ENCODE measurements at regions not wholly inside any gene's neighbourhood (a gene's known extent, or its start where the extent isn't known, plus 50 kb on each side); places are given as distances from the start of the nearest gene placed in this dataset.
"Not testable (repeated sequence)": the region's sequence is repeated elsewhere in the genome, so short reads cannot be mapped to it uniquely, and the experiment has no call there.

- Histone ChIP-seq H3K27me3 (ENCODE audit: insufficient read depth, poor library complexity, severe bottlenecking) (no peaks in the 10 kb centered on the region), H3K4me3 (replicated peaks; ENCODE audit: insufficient read depth, low read length) (no peak overlapping the region), H3K27ac (replicated peaks) (no peak overlapping the region)
- no peak for TF ChIP-seq REST (IDR thresholded peaks at IDR 0.05; ENCODE audit: insufficient replicate concordance, low read depth)
- no peak for TF ChIP-seq GABPA (IDR thresholded peaks at IDR 0.05; ENCODE audit: low read depth)
- no peak for TF ChIP-seq POLR2AphosphoS5 (IDR thresholded peaks at IDR 0.05; ENCODE audit: low read depth)
- TF ChIP-seq CTCF (IDR thresholded peaks at IDR 0.05; ENCODE audit: insufficient read depth, low read length) = no peak
- TF ChIP-seq SPI1 (IDR thresholded peaks at IDR 0.05; ENCODE audit: borderline replicate concordance, low read depth) = no peak
- DNase-seq (ENCODE audit: low read depth in 1 of 2, low spot score in 1 of 2) = no peak
These were observed 440.5 kb upstream of the CBLB start for GRCh38 chr3:106309274-106309673.

GRCh38 chr3:106309798-106310197, 441.0 kb upstream of the CBLB start:
- not testable (repeated sequence) for H3K27ac ChIP-seq (replicated peaks); H3K4me3 ChIP-seq (replicated peaks; ENCODE audit: insufficient read depth, low read length); H3K27me3 ChIP-seq (ENCODE audit: insufficient read depth, poor library complexity, severe bottlenecking); DNase-seq (ENCODE audit: low read depth in 1 of 2, low spot score in 1 of 2)

GRCh38 chr3:106317141-106318055, 448.6 kb upstream of the CBLB start:
- no peaks in the 10 kb centered on the region for H3K27me3 ChIP-seq (ENCODE audit: insufficient read depth, poor library complexity, severe bottlenecking)
- no peak for DNase-seq (ENCODE audit: low read depth in 1 of 2, low spot score in 1 of 2)
- no peak overlapping the region for H3K27ac ChIP-seq (replicated peaks)
- no peak overlapping the region for H3K4me3 ChIP-seq (replicated peaks; ENCODE audit: insufficient read depth, low read length)
- TF ChIP-seq GABPA (IDR thresholded peaks at IDR 0.05; ENCODE audit: low read depth) (no peak), POLR2AphosphoS5 (IDR thresholded peaks at IDR 0.05; ENCODE audit: low read depth) (no peak), REST (IDR thresholded peaks at IDR 0.05; ENCODE audit: insufficient replicate concordance, low read depth) (no peak), CTCF (IDR thresholded peaks at IDR 0.05; ENCODE audit: insufficient read depth, low read length) (no peak), SPI1 (IDR thresholded peaks at IDR 0.05; ENCODE audit: borderline replicate concordance, low read depth) (no peak)

- not testable (repeated sequence) for H3K27ac ChIP-seq (replicated peaks); DNase-seq (ENCODE audit: low read depth in 1 of 2, low spot score in 1 of 2); H3K4me3 ChIP-seq (replicated peaks; ENCODE audit: insufficient read depth, low read length); H3K27me3 ChIP-seq (ENCODE audit: insufficient read depth, poor library complexity, severe bottlenecking)
These were observed 452.6 kb upstream of the CBLB start for GRCh38 chr3:106321438-106321837.

- H3K27ac ChIP-seq (replicated peaks) = no peak overlapping the region
These were observed 454.8 kb upstream of the CBLB start for GRCh38 chr3:106323586-106323985.

More at GRCh38 chr3:106323586-106323985, 454.8 kb upstream of the CBLB start:
- TF ChIP-seq SPI1 (IDR thresholded peaks at IDR 0.05; ENCODE audit: borderline replicate concordance, low read depth) (no peak), POLR2AphosphoS5 (IDR thresholded peaks at IDR 0.05; ENCODE audit: low read depth) (no peak), CTCF (IDR thresholded peaks at IDR 0.05; ENCODE audit: insufficient read depth, low read length) (no peak), REST (IDR thresholded peaks at IDR 0.05; ENCODE audit: insufficient replicate concordance, low read depth) (no peak), GABPA (IDR thresholded peaks at IDR 0.05; ENCODE audit: low read depth) (no peak)
- DNase-seq (ENCODE audit: low read depth in 1 of 2, low spot score in 1 of 2) = no peak
- Histone ChIP-seq H3K27me3 (ENCODE audit: insufficient read depth, poor library complexity, severe bottlenecking) (no peaks in the 10 kb centered on the region), H3K4me3 (replicated peaks; ENCODE audit: insufficient read depth, low read length) (no peak overlapping the region)

Data from HL-60 (cell line).